ENCODE measurements at regions not wholly inside any gene's neighbourhood (a gene's known extent, or its start where the extent isn't known, plus 50 kb on each side); places are given as distances from the start of the nearest gene placed in this dataset.

DNA sequence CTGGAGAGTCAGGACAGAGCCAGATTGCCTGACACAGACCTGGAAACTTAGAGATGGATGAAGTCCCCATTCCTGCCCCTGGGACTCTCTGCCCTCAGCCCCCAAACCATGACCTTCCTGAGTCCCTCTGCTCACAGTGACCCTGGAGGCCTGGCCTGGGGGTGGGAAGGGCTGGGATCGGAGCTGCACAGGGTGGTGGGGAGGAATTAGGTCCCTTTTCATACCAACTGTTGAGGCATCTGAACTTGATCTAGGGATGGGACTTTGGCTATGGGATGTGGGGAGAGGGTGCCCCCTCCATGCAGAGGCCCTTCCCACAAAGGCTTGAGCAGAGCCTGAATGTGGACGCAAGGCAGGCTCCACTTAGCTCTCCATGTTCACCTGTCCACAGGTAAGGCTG lies 144.1 kb downstream of the MRPL14 start:
- Histone ChIP-seq H3K9me3 (ENCODE audit: control insufficient read depth, low read length) (no peaks in the 10 kb centered on the region), H3K4me1 (ENCODE audit: control insufficient read depth, insufficient read depth, low read length, poor library complexity, severe bottlenecking) (no peaks in the 10 kb centered on the region), H3K27ac (ENCODE audit: insufficient read depth, low read length, poor library complexity, severe bottlenecking) (no peak overlapping the region), H3K4me3 (ENCODE audit: insufficient read depth, low read depth, low read length, poor library complexity, severe bottlenecking) (no peak overlapping the region), H3K36me3 (ENCODE audit: control insufficient read depth, insufficient read depth, low read length) (no peaks in the 10 kb centered on the region), H3K27me3 (replicated peaks; ENCODE audit: control insufficient read depth, insufficient read depth, low read length, poor library complexity, severe bottlenecking) (no peaks in the 10 kb centered on the region)
- DNase-seq = no peak

- H3K4me3 ChIP-seq (ENCODE audit: insufficient read depth, low read depth, low read length, poor library complexity, severe bottlenecking) = no peak overlapping the region
- H3K27ac ChIP-seq (ENCODE audit: insufficient read depth, low read length, poor library complexity, severe bottlenecking) = no peak overlapping the region
- no peaks in the 10 kb centered on the region for H3K27me3 ChIP-seq (replicated peaks; ENCODE audit: control insufficient read depth, insufficient read depth, low read length, poor library complexity, severe bottlenecking)
- no peaks in the 10 kb centered on the region for H3K4me1 ChIP-seq (ENCODE audit: control insufficient read depth, insufficient read depth, low read length, poor library complexity, severe bottlenecking)
- no peaks in the 10 kb centered on the region for H3K36me3 ChIP-seq (ENCODE audit: control insufficient read depth, insufficient read depth, low read length)
- DNase-seq = no peak
- H3K9me3 ChIP-seq (ENCODE audit: control insufficient read depth, low read length) = no peaks in the 10 kb centered on the region
Measured at GRCh38 chr6:43982084-43982625, 145.1 kb downstream of the MRPL14 start.

DNA sequence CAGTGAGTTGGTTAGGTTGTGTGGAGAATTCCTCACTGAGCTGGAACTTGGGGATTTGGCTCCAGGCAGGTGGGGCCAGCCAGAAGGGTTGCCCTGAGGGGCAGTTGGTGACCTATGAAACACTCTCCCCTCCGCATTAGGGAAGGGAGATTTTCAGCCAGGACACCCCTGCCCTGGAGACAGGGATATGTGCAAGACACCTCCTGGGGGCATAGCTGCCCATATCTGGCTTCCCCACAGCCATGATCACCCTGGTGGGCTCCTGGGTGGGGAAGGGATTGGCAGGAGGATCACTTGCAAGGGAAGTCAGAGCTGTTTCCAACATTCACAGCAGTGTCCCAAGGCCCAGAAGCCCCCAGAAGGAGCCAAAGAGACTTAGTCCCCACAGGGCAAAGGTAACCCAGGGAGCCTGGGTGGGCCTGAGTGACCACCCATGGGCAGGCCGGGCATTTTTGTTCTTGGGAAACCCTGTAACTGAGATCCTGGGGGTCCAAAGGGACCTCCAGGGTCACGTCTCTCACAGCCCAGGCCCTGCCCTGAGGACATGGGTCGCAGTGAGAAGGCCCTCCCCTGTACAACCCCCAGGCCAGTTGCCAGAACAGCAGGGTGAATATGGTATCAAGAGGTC lies 145.8 kb downstream of the MRPL14 start:
- no peaks in the 10 kb centered on the region for H3K36me3 ChIP-seq (ENCODE audit: control insufficient read depth, insufficient read depth, low read length)
- H3K27me3 ChIP-seq (replicated peaks; ENCODE audit: control insufficient read depth, insufficient read depth, low read length, poor library complexity, severe bottlenecking) = no peaks in the 10 kb centered on the region
- H3K9me3 ChIP-seq (ENCODE audit: control insufficient read depth, low read length) = no peaks in the 10 kb centered on the region
- no peak overlapping the region for H3K27ac ChIP-seq (ENCODE audit: insufficient read depth, low read length, poor library complexity, severe bottlenecking)
- H3K4me1 ChIP-seq (ENCODE audit: control insufficient read depth, insufficient read depth, low read length, poor library complexity, severe bottlenecking) = no peaks in the 10 kb centered on the region
- DNase-seq = no peak
- no peak overlapping the region for H3K4me3 ChIP-seq (ENCODE audit: insufficient read depth, low read depth, low read length, poor library complexity, severe bottlenecking)

DNA sequence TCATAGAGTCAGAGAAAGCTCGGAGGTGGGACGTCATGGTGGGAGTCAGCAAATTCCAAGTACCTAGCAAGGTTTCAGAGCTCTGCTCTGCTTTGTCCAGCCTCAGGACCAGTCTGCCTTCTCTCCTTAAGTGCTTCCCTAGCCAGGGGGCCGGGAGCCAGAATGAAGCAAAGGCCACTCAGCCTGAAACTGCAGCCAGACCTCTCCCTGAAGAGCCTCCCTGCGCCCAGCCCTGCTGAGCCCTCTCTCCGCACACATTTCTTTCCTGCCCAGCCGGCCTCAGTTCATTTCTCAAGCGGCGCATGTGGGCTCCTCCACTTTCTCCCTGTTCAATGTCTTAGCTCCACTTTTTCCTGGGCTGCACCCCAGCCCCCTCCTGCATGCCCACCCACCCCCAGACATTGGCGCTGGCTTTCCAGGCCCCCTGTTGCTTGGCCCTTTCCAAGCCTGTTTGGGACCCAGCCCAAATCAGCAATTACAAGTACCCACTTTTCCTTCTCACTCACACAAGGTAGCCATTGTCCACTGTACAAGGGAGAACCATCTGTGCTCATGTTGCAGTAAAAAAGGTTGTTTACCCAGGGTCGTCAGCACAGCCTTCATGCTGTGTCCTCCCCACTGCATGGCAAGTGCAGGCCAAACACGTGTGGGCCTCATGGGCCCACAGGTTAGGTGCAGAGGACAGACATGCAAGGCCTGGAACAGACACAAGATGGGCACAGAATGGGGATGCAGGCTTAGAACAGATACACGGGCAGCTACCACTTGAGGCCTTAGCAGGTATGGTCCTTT lies 147.1 kb downstream of the MRPL14 start:
- no peak for DNase-seq
- no peaks in the 10 kb centered on the region for H3K36me3 ChIP-seq (ENCODE audit: control insufficient read depth, insufficient read depth, low read length)
- no peaks in the 10 kb centered on the region for H3K27me3 ChIP-seq (replicated peaks; ENCODE audit: control insufficient read depth, insufficient read depth, low read length, poor library complexity, severe bottlenecking)
- H3K4me1 ChIP-seq (ENCODE audit: control insufficient read depth, insufficient read depth, low read length, poor library complexity, severe bottlenecking) = no peaks in the 10 kb centered on the region
- no peaks in the 10 kb centered on the region for H3K9me3 ChIP-seq (ENCODE audit: control insufficient read depth, low read length)
- no peak overlapping the region for H3K27ac ChIP-seq (ENCODE audit: insufficient read depth, low read length, poor library complexity, severe bottlenecking)
- H3K4me3 ChIP-seq (ENCODE audit: insufficient read depth, low read depth, low read length, poor library complexity, severe bottlenecking) = no peak overlapping the region

DNA sequence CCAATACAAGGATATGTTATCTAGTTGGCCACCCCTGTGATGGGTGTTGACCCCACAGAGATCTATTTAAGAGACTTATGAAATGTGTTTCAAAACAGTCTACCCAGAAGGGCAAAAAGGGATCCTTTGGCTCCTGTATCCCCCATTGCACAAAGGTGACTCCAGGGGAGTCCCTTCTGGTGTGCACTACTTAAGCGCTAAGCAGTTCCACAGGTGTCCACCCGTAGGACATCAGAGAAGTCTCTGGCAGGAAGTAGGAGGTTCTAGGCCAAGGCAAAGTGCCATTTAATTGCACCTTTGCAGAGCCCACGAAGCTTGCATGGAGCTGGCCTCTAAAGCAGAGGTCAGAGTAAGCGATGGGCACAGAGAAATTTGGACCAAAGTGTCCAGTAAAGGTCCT lies 147.7 kb downstream of the MRPL14 start:
- Histone ChIP-seq H3K27me3 (replicated peaks; ENCODE audit: control insufficient read depth, insufficient read depth, low read length, poor library complexity, severe bottlenecking) (no peaks in the 10 kb centered on the region), H3K4me1 (ENCODE audit: control insufficient read depth, insufficient read depth, low read length, poor library complexity, severe bottlenecking) (no peaks in the 10 kb centered on the region), H3K36me3 (ENCODE audit: control insufficient read depth, insufficient read depth, low read length) (no peaks in the 10 kb centered on the region), H3K4me3 (ENCODE audit: insufficient read depth, low read depth, low read length, poor library complexity, severe bottlenecking) (no peak overlapping the region), H3K27ac (ENCODE audit: insufficient read depth, low read length, poor library complexity, severe bottlenecking) (no peak overlapping the region), H3K9me3 (ENCODE audit: control insufficient read depth, low read length) (no peaks in the 10 kb centered on the region)
- DNase-seq = no peak

DNA sequence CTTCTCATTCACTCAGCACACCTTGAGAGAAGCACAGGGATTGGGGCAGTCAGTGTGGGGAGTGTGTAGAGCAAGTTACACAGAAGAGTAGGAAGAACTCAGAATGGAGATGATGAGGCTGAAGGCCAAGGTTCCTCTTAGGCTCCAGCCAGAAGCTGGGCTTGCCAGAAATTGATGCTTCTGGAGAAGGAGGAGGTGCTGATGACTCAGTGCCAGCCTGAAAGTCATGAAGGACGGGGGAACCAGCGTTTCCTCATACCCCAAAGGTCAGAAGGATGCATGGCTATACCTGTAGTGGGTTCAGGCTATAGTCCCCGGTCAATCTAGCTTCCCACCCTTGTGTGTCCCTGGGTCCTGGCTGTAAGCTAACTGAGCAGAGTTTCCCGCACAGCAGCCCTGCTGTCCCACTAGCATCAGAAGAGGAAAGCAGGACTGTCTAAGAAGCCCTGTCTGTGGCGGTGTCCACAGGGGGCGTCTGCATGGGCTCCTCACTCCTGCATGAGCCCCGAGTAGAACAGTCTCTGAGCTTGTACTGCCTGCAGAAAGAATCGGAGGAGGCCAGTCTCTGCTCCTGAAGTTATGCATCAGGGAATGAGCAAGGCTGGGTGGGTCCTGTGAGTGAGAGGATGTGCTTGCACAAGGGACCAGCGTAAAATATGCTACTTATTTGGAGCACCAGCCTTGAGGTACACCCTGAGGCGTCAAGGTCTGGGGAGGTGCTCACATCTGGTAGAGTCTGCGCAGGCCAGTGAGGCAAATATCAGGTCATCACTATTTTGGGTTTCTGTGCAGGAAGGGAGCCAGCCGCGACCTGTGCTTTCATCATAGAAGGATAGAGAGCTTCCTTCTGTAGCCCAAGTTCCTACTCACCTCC lies 148.5 kb downstream of the MRPL14 start:
- no peak for DNase-seq
- Histone ChIP-seq H3K9me3 (ENCODE audit: control insufficient read depth, low read length) (no peaks in the 10 kb centered on the region), H3K4me3 (ENCODE audit: insufficient read depth, low read depth, low read length, poor library complexity, severe bottlenecking) (no peak overlapping the region), H3K4me1 (ENCODE audit: control insufficient read depth, insufficient read depth, low read length, poor library complexity, severe bottlenecking) (no peaks in the 10 kb centered on the region), H3K27me3 (replicated peaks; ENCODE audit: control insufficient read depth, insufficient read depth, low read length, poor library complexity, severe bottlenecking) (no peaks in the 10 kb centered on the region), H3K27ac (ENCODE audit: insufficient read depth, low read length, poor library complexity, severe bottlenecking) (no peak overlapping the region), H3K36me3 (ENCODE audit: control insufficient read depth, insufficient read depth, low read length) (no peaks in the 10 kb centered on the region)

GRCh38 chr6:43977404-43978111 lies 149.7 kb downstream of the MRPL14 start:
- Histone ChIP-seq H3K36me3 (ENCODE audit: control insufficient read depth, insufficient read depth, low read length) (no peaks in the 10 kb centered on the region), H3K27ac (ENCODE audit: insufficient read depth, low read length, poor library complexity, severe bottlenecking) (no peak overlapping the region), H3K4me1 (ENCODE audit: control insufficient read depth, insufficient read depth, low read length, poor library complexity, severe bottlenecking) (no peaks in the 10 kb centered on the region), H3K9me3 (ENCODE audit: control insufficient read depth, low read length) (no peaks in the 10 kb centered on the region), H3K27me3 (replicated peaks; ENCODE audit: control insufficient read depth, insufficient read depth, low read length, poor library complexity, severe bottlenecking) (no peaks in the 10 kb centered on the region), H3K4me3 (ENCODE audit: insufficient read depth, low read depth, low read length, poor library complexity, severe bottlenecking) (no peak overlapping the region)
- DNase-seq = no peak

DNA sequence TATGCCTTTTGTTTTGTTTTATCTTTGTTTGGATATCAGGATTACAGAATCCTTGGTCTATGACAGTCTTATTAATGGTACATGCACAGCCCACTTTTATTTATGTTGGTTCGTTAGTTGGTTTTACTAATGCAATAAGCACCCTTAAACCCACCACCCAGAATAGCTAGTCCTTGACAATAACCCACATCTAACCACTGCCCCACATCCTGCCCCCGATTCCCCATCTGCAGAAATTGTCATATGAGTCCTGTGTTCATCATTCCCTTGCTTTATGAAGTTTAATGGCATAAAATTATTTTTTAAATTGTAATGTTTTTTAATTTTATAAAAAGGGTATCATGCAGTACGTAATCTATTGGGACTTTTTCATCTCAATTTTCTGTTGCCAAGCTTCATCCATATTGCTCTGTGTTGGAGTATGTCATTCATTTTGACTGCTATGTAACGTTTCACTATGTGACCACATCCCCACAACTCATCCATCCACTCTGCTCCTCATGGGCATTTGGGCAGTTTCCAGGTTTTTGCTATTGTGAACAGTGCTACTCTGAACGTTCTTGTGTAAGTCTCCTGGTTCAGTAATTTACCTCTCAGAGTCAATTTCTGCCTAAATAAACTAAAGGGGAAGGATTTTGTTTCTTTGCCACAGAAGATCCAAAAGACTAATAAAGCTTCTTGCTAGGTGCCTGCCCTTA lies 150.4 kb downstream of the MRPL14 start:
- H3K4me1 ChIP-seq (ENCODE audit: control insufficient read depth, insufficient read depth, low read length, poor library complexity, severe bottlenecking) = no peaks in the 10 kb centered on the region
- no peak overlapping the region for H3K4me3 ChIP-seq (ENCODE audit: insufficient read depth, low read depth, low read length, poor library complexity, severe bottlenecking)
- no peak overlapping the region for H3K27ac ChIP-seq (ENCODE audit: insufficient read depth, low read length, poor library complexity, severe bottlenecking)
- no peaks in the 10 kb centered on the region for H3K36me3 ChIP-seq (ENCODE audit: control insufficient read depth, insufficient read depth, low read length)
- H3K27me3 ChIP-seq (replicated peaks; ENCODE audit: control insufficient read depth, insufficient read depth, low read length, poor library complexity, severe bottlenecking) = no peaks in the 10 kb centered on the region
- DNase-seq = no peak
- no peaks in the 10 kb centered on the region for H3K9me3 ChIP-seq (ENCODE audit: control insufficient read depth, low read length)

DNA sequence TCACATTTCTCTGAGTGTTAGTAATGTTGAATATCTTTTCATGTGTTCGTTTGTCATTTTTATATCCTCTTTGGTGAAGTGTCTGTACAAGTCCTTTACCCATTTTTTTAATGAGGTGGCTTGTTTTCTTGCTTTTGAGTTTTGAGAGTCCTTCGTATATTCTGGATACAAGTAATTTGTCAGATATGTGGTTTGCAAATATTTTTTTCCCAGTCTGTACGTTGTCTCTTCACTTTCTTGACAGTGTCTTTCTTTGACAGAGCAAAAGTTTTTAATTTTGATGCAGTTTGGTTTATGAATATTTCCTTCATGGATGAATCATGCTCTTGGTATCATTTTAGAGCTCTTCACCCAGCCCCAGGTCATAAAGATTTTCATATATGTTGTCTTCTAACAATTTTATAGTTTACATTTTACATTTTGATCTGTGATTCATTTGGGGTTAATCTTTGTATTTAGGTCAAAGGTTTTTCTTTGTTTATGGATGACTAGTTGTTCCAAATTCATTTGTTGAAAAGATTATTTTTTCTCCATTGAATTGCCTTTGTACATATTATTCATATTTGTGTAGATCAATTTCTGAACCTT lies 152.5 kb downstream of the MRPL14 start:
- Histone ChIP-seq H3K27me3 (replicated peaks; ENCODE audit: control insufficient read depth, insufficient read depth, low read length, poor library complexity, severe bottlenecking) (no peaks in the 10 kb centered on the region), H3K27ac (ENCODE audit: insufficient read depth, low read length, poor library complexity, severe bottlenecking) (no peak overlapping the region), H3K9me3 (ENCODE audit: control insufficient read depth, low read length) (no peaks in the 10 kb centered on the region), H3K4me1 (ENCODE audit: control insufficient read depth, insufficient read depth, low read length, poor library complexity, severe bottlenecking) (no peaks in the 10 kb centered on the region), H3K4me3 (ENCODE audit: insufficient read depth, low read depth, low read length, poor library complexity, severe bottlenecking) (no peak overlapping the region), H3K36me3 (ENCODE audit: control insufficient read depth, insufficient read depth, low read length) (no peaks in the 10 kb centered on the region)
- no peak for DNase-seq

Data from effector memory CD4-positive, alpha-beta T cell (primary cell).